Keratinocyte (primary cell): ENCODE measurements at regions not wholly inside any gene's neighbourhood (a gene's known extent, or its start where the extent isn't known, plus 50 kb on each side); places are given as distances from the start of the nearest gene placed in this dataset.

Source experiments
- DNase-seq: peaks from one replicate; pipeline ENCODE4 v3.0.0-alpha.2; 2011; ENCODE audit warnings: low read depth, missing footprints, low spot score
- FAIRE-seq: peaks from 2 replicates; lab custom pipeline; 2011; peaks lifted over from hg19 to GRCh38; lab: Jason Lieb, UNC
- H2AFZ ChIP-seq: 2 replicates; pipeline ENCODE4 v1.6.0; 2012; ENCODE audit warnings: low read length, control low read depth, inconsistent platforms; ENCODE audit not compliant: control insufficient read depth
- H3K27ac ChIP-seq: 2 replicates; pipeline ENCODE4 v1.5.1; 2011; ENCODE audit warnings: low read length; ENCODE audit not compliant: control insufficient read depth, insufficient read depth
- H3K27me3 ChIP-seq: 3 replicates; pipeline ENCODE4 v1.6.0; 2011; ENCODE audit warnings: low read length; ENCODE audit not compliant: control insufficient read depth, insufficient read depth; ENCODE audit errors: extremely low read depth
- H3K36me3 ChIP-seq, 2 experiments: 2 replicates in 1 of 2; 3 replicates in 1 of 2; pipeline ENCODE4 v1.5.1; 2011; ENCODE audit warnings: low read length in 2 of 2, mild to moderate bottlenecking in 1 of 2; ENCODE audit not compliant: control insufficient read depth in 2 of 2, insufficient read depth in 2 of 2; ENCODE audit errors: extremely low read depth in 1 of 2
- H3K4me1 ChIP-seq: 3 replicates; pipeline ENCODE4 v1.5.1; 2011; ENCODE audit warnings: low read length; ENCODE audit not compliant: control insufficient read depth, insufficient read depth; ENCODE audit errors: extremely low read depth
- H3K4me2 ChIP-seq: 3 replicates; pipeline ENCODE4 v1.6.0; 2011; ENCODE audit warnings: low read depth, low read length; ENCODE audit not compliant: control insufficient read depth, insufficient read depth; ENCODE audit errors: extremely low read depth
- H3K4me3 ChIP-seq, 3 experiments: fragments of 200-600 bp in 1 of 3; sonication (generic) in 1 of 3; 2 replicates in 2 of 3; 3 replicates in 1 of 3; pipeline ENCODE4 v1.5.1; 2011 to 2016; ENCODE audit warnings: low read length in 3 of 3, mild to moderate bottlenecking in 3 of 3, control low read depth in 2 of 3, inconsistent platforms in 1 of 3, low read depth in 1 of 3, mixed read lengths in 1 of 3, mixed run types in 1 of 3, moderate library complexity in 1 of 3; ENCODE audit not compliant: control insufficient read depth in 2 of 3, insufficient read depth in 2 of 3; ENCODE audit errors: extremely low read depth in 1 of 3
- H3K79me2 ChIP-seq: 2 replicates; pipeline ENCODE4 v1.6.0; 2012; ENCODE audit warnings: low read length; ENCODE audit not compliant: control insufficient read depth, insufficient read depth
- H3K9ac ChIP-seq: 3 replicates; pipeline ENCODE4 v1.6.0; 2011; ENCODE audit warnings: low read length; ENCODE audit not compliant: control insufficient read depth, insufficient read depth; ENCODE audit errors: extremely low read depth
- H3K9me1 ChIP-seq: 3 replicates; pipeline ENCODE4 v1.6.0; 2011; ENCODE audit warnings: low read length; ENCODE audit not compliant: control insufficient read depth, insufficient read depth; ENCODE audit errors: extremely low read depth
- H3K9me3 ChIP-seq: 2 replicates; pipeline ENCODE4 v1.5.1; 2012; ENCODE audit warnings: low read depth, low read length; ENCODE audit not compliant: control insufficient read depth
- H4K20me1 ChIP-seq: 3 replicates; pipeline ENCODE4 v1.6.0; 2011; ENCODE audit warnings: low read length; ENCODE audit not compliant: control insufficient read depth, insufficient read depth; ENCODE audit errors: extremely low read depth
- EZH2 ChIP-seq: IDR thresholded peaks from one replicate; pipeline ENCODE4 v1.6.1; 2012; ENCODE audit warnings: inconsistent platforms, mild to moderate bottlenecking, low read length, moderate library complexity
- dilution Hi-C: fragments of 300-500 bp; cut with MboI; formaldehyde crosslinking; loops from one replicate; pipeline ENCODE4 v1.7.0; 2020; ENCODE audit warnings: low sequenced_read_pairs; ENCODE audit not compliant: extremely low pct_ligation_motif_present
- TF ChIP-seq, protein P1 (sequence below), 3 experiments: IDR thresholded peaks in 1 of 3; conservative IDR thresholded peaks in 1 of 3; optimal IDR thresholded peaks in 1 of 3; 2 replicates in 2 of 3; 3 replicates in 1 of 3; pipeline versions ENCODE3 to v1.5.1; 2011; ENCODE audit warnings: low read length in 3 of 3, mild to moderate bottlenecking in 3 of 3, moderate library complexity in 2 of 3, control low read depth in 1 of 3, inconsistent platforms in 1 of 3; ENCODE audit not compliant: insufficient read depth in 2 of 3; ENCODE audit errors: extremely low read depth in 1 of 3

GRCh38 chr6:19002976-19003560, 615.9 kb downstream of the RNF144B start:
- TF ChIP-seq, protein P1, sequence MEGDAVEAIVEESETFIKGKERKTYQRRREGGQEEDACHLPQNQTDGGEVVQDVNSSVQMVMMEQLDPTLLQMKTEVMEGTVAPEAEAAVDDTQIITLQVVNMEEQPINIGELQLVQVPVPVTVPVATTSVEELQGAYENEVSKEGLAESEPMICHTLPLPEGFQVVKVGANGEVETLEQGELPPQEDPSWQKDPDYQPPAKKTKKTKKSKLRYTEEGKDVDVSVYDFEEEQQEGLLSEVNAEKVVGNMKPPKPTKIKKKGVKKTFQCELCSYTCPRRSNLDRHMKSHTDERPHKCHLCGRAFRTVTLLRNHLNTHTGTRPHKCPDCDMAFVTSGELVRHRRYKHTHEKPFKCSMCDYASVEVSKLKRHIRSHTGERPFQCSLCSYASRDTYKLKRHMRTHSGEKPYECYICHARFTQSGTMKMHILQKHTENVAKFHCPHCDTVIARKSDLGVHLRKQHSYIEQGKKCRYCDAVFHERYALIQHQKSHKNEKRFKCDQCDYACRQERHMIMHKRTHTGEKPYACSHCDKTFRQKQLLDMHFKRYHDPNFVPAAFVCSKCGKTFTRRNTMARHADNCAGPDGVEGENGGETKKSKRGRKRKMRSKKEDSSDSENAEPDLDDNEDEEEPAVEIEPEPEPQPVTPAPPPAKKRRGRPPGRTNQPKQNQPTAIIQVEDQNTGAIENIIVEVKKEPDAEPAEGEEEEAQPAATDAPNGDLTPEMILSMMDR (optimal IDR thresholded peaks at IDR 0.05 in 1 of 3, IDR thresholded peaks at IDR 0.05 in 1 of 3, conservative IDR thresholded peaks at IDR 0.05 in 1 of 3; ENCODE audit: extremely low read depth in 1 of 3, insufficient read depth in 2 of 3, low read length in 3 of 3): no peak
- TF ChIP-seq EZH2: no peak
- Histone ChIP-seq H3K9me1 (no peaks in the 10 kb centered on the region), H2AFZ (no peak overlapping the region), H3K27ac (no peak overlapping the region), H3K9ac (no peak overlapping the region), H3K9me3 (no peaks in the 10 kb centered on the region), H3K36me3 (no peaks in the 10 kb centered on the region), H3K4me3 (no peak overlapping the region), H4K20me1 (no peaks in the 10 kb centered on the region), H3K79me2 (no peaks in the 10 kb centered on the region), H3K4me1 (no peaks in the 10 kb centered on the region), H3K4me2 (no peak overlapping the region), H3K27me3 (no peaks in the 10 kb centered on the region)
- FAIRE-seq: no peak
- no peak for DNase-seq
- dilution Hi-C loops: no loop called here

- FAIRE-seq (no peak), DNase-seq (no peak)
- Histone ChIP-seq H3K9me1 (no peaks in the 10 kb centered on the region), H3K36me3 (no peaks in the 10 kb centered on the region), H3K9me3 (no peaks in the 10 kb centered on the region), H3K4me2 (no peak overlapping the region), H3K79me2 (no peaks in the 10 kb centered on the region), H4K20me1 (no peaks in the 10 kb centered on the region), H3K9ac (no peak overlapping the region), H2AFZ (no peak overlapping the region), H3K4me3 (no peak overlapping the region), H3K27me3 (no peaks in the 10 kb centered on the region), H3K27ac (no peak overlapping the region), H3K4me1 (no peaks in the 10 kb centered on the region)
- dilution Hi-C loops: no loop called here
- TF ChIP-seq, protein P1 (optimal IDR thresholded peaks at IDR 0.05 in 1 of 3, IDR thresholded peaks at IDR 0.05 in 1 of 3, conservative IDR thresholded peaks at IDR 0.05 in 1 of 3; ENCODE audit: extremely low read depth in 1 of 3, insufficient read depth in 2 of 3, low read length in 3 of 3): no peak
- TF ChIP-seq EZH2: no peak
Measured at GRCh38 chr6:19004176-19004575, 617.0 kb downstream of the RNF144B start.
